GM12873 (cell line): ENCODE measurements at regions not wholly inside any gene's neighbourhood (a gene's known extent, or its start where the extent isn't known, plus 50 kb on each side); places are given as distances from the start of the nearest gene placed in this dataset.

Experiments
- TF ChIP-seq, protein P1 (sequence below): IDR thresholded peaks from 2 replicates; pipeline ENCODE4 v1.5.1; 2012; ENCODE audit warnings: low read depth, mild to moderate bottlenecking, moderate library complexity, low read length, control low read depth; ENCODE audit not compliant: insufficient read depth; ENCODE audit errors: missing control alignments

DNA sequence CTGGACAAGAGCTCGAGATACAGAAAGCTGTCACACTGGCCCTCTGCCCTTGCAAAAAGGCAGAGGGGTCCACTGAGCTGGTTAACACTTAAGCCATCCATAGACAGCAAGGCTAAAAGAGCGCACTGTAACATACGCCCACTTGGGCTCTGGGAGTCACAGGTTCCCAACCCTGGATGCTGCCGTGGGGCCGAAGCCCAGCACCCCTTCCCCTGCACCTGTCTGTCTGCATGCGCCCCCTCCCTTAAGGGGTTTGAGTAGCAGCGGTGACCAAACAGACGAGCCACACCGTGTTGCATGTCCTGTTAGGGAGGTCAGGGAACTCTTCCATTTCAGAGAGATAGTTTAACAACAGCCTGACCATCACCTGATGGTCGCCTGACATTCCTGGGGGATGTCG lies 138.4 kb upstream of the GALNTL6 start:
- TF ChIP-seq, protein P1, sequence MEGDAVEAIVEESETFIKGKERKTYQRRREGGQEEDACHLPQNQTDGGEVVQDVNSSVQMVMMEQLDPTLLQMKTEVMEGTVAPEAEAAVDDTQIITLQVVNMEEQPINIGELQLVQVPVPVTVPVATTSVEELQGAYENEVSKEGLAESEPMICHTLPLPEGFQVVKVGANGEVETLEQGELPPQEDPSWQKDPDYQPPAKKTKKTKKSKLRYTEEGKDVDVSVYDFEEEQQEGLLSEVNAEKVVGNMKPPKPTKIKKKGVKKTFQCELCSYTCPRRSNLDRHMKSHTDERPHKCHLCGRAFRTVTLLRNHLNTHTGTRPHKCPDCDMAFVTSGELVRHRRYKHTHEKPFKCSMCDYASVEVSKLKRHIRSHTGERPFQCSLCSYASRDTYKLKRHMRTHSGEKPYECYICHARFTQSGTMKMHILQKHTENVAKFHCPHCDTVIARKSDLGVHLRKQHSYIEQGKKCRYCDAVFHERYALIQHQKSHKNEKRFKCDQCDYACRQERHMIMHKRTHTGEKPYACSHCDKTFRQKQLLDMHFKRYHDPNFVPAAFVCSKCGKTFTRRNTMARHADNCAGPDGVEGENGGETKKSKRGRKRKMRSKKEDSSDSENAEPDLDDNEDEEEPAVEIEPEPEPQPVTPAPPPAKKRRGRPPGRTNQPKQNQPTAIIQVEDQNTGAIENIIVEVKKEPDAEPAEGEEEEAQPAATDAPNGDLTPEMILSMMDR, result no peak

DNA sequence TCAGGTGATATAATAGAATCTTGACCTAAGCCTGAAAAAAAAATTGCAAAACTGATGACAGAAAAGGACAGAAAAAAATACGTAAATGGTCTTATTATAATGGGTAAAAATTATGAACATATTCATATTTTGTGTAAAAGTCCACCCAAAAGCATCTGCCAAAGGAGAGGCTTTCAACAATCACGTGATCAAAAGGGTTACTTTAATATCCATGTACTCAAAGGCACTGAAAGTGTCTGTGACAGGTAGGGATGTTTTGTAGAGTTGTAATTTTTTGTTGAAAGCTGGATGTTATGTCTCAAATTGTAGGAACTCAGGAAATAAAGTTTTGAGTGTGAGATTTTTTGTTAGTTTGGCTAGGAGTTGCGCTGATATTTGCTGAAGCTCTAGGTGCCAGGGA lies 144.8 kb upstream of the GALNTL6 start:
- TF ChIP-seq, protein P1, result no peak

DNA sequence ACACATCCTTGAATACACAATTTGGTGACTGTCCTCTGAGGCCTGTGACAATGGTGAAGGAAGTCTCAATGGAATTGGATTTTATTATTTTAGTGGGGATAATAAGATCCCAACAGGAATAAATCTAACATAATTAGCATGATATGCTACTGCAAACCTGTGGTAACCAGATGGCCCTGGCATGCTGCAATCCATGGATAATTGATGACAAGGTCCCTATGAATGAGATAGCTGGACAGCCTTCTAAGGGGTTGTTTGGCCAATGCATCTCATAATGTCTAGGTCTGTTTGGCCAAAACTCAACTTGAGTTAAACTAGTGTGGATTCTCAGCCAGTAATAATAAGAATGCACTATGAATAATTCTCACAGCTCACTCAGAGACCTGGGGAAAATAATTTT lies 145.3 kb upstream of the GALNTL6 start:
- TF ChIP-seq, protein P1, result no peak

DNA sequence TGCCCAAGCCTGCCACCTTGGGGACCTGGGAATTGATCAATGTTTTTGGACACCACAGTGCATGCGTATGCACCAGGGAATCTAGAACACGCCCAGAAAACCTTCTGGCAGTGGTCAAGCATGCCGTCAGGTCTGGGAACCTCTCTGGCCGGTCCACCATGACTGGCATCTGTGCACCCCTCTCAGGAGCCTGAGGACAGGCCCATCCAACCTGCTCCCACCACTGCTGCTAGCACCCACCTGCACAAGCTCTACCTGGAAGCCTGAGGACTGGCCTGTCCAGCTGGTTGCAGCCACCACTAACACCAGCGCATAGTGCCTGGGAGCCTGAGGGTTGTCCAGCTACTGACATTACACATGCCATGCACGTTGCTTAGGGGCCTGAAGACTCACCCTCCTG lies 162.1 kb upstream of the GALNTL6 start:
- TF ChIP-seq, protein P1, result no peak

DNA sequence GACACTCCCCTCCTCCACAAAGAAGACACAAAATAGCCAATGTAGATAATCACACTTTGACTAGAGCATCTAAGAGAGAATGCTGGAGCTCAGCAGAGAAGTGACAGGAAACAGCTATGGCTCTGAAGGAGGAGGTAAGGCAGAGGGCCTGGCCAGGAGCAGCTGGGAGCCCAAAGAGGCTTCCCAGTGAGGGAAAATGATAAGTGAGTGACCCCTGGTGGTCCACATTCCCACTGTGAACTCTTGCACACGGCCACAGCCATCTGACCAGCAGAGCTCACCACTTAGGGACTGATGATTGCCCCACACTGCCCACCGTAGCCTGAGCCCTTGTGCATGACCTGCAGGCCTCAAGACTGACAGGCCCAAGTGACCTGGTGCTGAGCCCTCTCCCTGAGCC lies 162.7 kb upstream of the GALNTL6 start:
- TF ChIP-seq, protein P1, result peak; percentile 50

DNA sequence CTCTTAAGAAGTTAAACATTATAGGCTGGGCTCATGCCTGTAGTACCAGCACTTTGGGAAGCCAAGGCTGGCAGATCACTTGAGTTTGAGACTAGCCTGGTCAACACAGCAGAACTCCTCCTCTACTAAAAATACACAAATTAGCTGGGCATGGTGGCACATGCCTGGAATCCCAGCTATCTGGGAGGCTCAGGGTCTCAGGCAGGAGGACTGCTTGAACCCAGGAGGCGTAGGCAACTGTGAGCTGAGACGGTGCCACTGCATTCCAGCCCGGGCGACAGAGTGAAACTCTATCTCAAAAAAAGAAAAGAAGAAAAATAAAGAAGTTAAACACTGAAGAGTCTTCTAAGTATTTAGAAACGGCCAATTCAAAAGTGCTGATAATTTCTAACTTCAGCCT lies 164.3 kb upstream of the GALNTL6 start:
- TF ChIP-seq, protein P1, result no peak

DNA sequence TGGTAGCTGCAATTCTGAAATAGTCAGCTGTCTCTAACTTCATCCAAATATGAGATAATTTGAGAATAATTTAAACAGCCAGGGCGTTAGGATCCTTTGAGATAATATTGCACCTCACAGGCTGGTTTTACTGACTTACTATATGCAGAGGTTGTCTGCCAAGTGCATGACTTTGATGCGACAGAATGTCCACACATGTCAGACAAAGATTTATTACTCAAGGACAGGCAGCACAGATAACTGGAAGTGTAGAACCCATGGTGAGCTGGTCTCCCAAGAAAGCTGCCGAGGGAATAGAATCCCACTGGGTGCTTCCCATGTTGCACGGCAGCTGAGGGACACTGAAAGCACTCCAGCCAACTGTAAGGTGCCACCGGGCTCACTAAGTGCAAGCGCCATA lies 166.2 kb upstream of the GALNTL6 start:
- TF ChIP-seq, protein P1, result no peak
